Hepatocyte (in vitro differentiated cells): ENCODE measurements at regions not wholly inside any gene's neighbourhood (a gene's known extent, or its start where the extent isn't known, plus 50 kb on each side); places are given as distances from the start of the nearest gene placed in this dataset.

ENCODE experiments used
- DNase-seq: peaks from one replicate; pipeline ENCODE4 v3.0.0-alpha.2; 2016; ENCODE audit warnings: low spot score
- H2AFZ ChIP-seq: fragments of 200-600 bp; sonication (generic); 2 replicates; pipeline ENCODE4 v1.6.0; 2016; ENCODE audit warnings: antibody characterized with exemption, mild to moderate bottlenecking
- H3K27ac ChIP-seq: fragments of 200-600 bp; sonication (generic); 2 replicates; pipeline ENCODE4 v1.5.1; 2016; ENCODE audit warnings: mild to moderate bottlenecking
- H3K27me3 ChIP-seq: fragments of 200-600 bp; sonication (generic); 2 replicates; pipeline ENCODE4 v1.6.1; 2016
- H3K36me3 ChIP-seq: fragments of 200-600 bp; sonication (generic); replicated peaks from 2 replicates; pipeline ENCODE4 v1.5.1; 2016; ENCODE audit warnings: low read depth; ENCODE audit not compliant: insufficient read depth
- H3K4me1 ChIP-seq: fragments of 200-600 bp; sonication (generic); 2 replicates; pipeline ENCODE4 v1.5.1; 2016; ENCODE audit warnings: mild to moderate bottlenecking, moderate library complexity; ENCODE audit not compliant: insufficient read depth
- H3K4me2 ChIP-seq: fragments of 200-600 bp; sonication (generic); 2 replicates; pipeline ENCODE4 v1.6.0; 2016
- H3K4me3 ChIP-seq: fragments of 200-600 bp; sonication (generic); 2 replicates; pipeline ENCODE4 v1.5.1; 2016; ENCODE audit warnings: mild to moderate bottlenecking
- H3K79me2 ChIP-seq: fragments of 200-600 bp; sonication (generic); 2 replicates; pipeline ENCODE4 v1.6.0; 2017; ENCODE audit warnings: mild to moderate bottlenecking
- H3K9me2 ChIP-seq: fragments of 200-600 bp; sonication (generic); replicated peaks from 2 replicates; pipeline ENCODE4 v1.6.0; 2017; ENCODE audit warnings: mild to moderate bottlenecking; ENCODE audit not compliant: insufficient read depth
- H3K9me3 ChIP-seq: fragments of 200-600 bp; sonication (generic); 2 replicates; pipeline ENCODE4 v1.5.1; 2016; ENCODE audit warnings: low read depth, mild to moderate bottlenecking
- H4K20me1 ChIP-seq: fragments of 200-600 bp; sonication (generic); 2 replicates; pipeline ENCODE4 v1.6.0; 2016; ENCODE audit warnings: mild to moderate bottlenecking; ENCODE audit not compliant: insufficient read depth, poor library complexity, severe bottlenecking
- CTCF ChIP-seq: fragments of 200-600 bp; sonication (generic); IDR thresholded peaks from 2 replicates; pipeline ENCODE4 v1.5.1; 2016; ENCODE audit warnings: antibody characterized with exemption, mild to moderate bottlenecking; ENCODE audit not compliant: poor library complexity
- EZH2 ChIP-seq: fragments of 200-600 bp; sonication (generic); IDR thresholded peaks from 2 replicates; pipeline ENCODE4 v1.6.1; 2016; ENCODE audit warnings: antibody characterized with exemption, mild to moderate bottlenecking, borderline replicate concordance
- EZH2phosphoT487 ChIP-seq: fragments of 200-600 bp; sonication (generic); IDR thresholded peaks from one replicate; pipeline ENCODE4 v1.6.1; 2018; ENCODE audit warnings: antibody characterized with exemption, mild to moderate bottlenecking, low read depth, moderate library complexity; ENCODE audit not compliant: unreplicated experiment, severe bottlenecking
- WGBS: methylation state at CpG from one replicate; pipeline ENCODE4 v1.1.6; 2016; ENCODE audit warnings: low lambda C conversion rate; ENCODE audit errors: missing lambda C conversion rate; 5-methylcytosine and 5-hydroxymethylcytosine counted together

- Histone ChIP-seq H3K27me3 (no peaks in the 10 kb centered on the region), H3K27ac (no peak overlapping the region), H3K9me3 (no peaks in the 10 kb centered on the region), H4K20me1 (no peaks in the 10 kb centered on the region), H2AFZ (no peak overlapping the region), H3K79me2 (no peaks in the 10 kb centered on the region), H3K36me3 (no peaks in the 10 kb centered on the region), H3K4me2 (no peak overlapping the region), H3K4me3 (no peak overlapping the region), H3K9me2 (no peaks in the 10 kb centered on the region), H3K4me1 (no peaks in the 10 kb centered on the region)
- TF ChIP-seq CTCF (no peak), EZH2phosphoT487 (no peak), EZH2 (no peak)
- DNase-seq: no peak
- WGBS: 67% methylated on average over 2 of the region's 2 CpGs
Observed at GRCh38 chr4:126241634-126242033, 926.9 kb downstream of the FAT4 start.

GRCh38 chr4:126242679-126243390, 928.1 kb downstream of the FAT4 start:
- no peak overlapping the region for H3K27ac ChIP-seq
- H4K20me1 ChIP-seq: no peaks in the 10 kb centered on the region
- no peak for TF ChIP-seq EZH2phosphoT487
- TF ChIP-seq EZH2: no peak
- TF ChIP-seq CTCF: no peak
- no peaks in the 10 kb centered on the region for H3K4me1 ChIP-seq
- WGBS: 72% methylated on average over 7 of the region's 7 CpGs
- H3K9me2 ChIP-seq: no peaks in the 10 kb centered on the region
- H3K27me3 ChIP-seq: no peaks in the 10 kb centered on the region
- no peak overlapping the region for H2AFZ ChIP-seq
- H3K9me3 ChIP-seq: no peaks in the 10 kb centered on the region
- H3K4me2 ChIP-seq: no peak overlapping the region
- H3K36me3 ChIP-seq: no peaks in the 10 kb centered on the region
- H3K4me3 ChIP-seq: no peak overlapping the region
- no peaks in the 10 kb centered on the region for H3K79me2 ChIP-seq
- no peak for DNase-seq

- Histone ChIP-seq H3K4me2 (no peak overlapping the region), H4K20me1 (no peaks in the 10 kb centered on the region), H3K4me1 (no peaks in the 10 kb centered on the region), H3K27me3 (no peaks in the 10 kb centered on the region), H3K36me3 (no peaks in the 10 kb centered on the region), H3K9me3 (no peaks in the 10 kb centered on the region), H2AFZ (no peak overlapping the region), H3K9me2 (no peaks in the 10 kb centered on the region), H3K27ac (no peak overlapping the region), H3K4me3 (no peak overlapping the region), H3K79me2 (no peaks in the 10 kb centered on the region)
- 96% methylated on average over 3 of the region's 3 CpGs for WGBS
- no peak for TF ChIP-seq EZH2phosphoT487
- no peak for TF ChIP-seq CTCF
- no peak for TF ChIP-seq EZH2
- no peak for DNase-seq
Observed at GRCh38 chr4:126247409-126247808, 932.7 kb downstream of the FAT4 start.
